CD14-positive monocyte (primary cell): ENCODE measurements at regions not wholly inside any gene's neighbourhood (a gene's known extent, or its start where the extent isn't known, plus 50 kb on each side); places are given as distances from the start of the nearest gene placed in this dataset.

Experiments
- DNase-seq, 3 donors: peaks; one replicate each; pipeline ENCODE4 v3.0.0-alpha.2; 2011 to 2022
- H2AFZ ChIP-seq: 2 replicates; pipeline ENCODE4 v1.6.0; 2012; ENCODE audit warnings: mild to moderate bottlenecking, low read depth, low read length, inconsistent platforms; ENCODE audit not compliant: insufficient read depth, poor library complexity, severe bottlenecking
- H3K27ac ChIP-seq, 2 donors: 1 replicate in 1 of 2; 2 replicates in 1 of 2; pipeline ENCODE4 v1.5.1; 2012 to 2013; ENCODE audit warnings: low read length in 2 of 2, control low read depth in 1 of 2, inconsistent platforms in 1 of 2, low read depth in 1 of 2, mild to moderate bottlenecking in 1 of 2
- H3K27me3 ChIP-seq, 2 donors: one replicate each; pipeline versions ENCODE4 v1.6.0 to v1.6.1; 2011 to 2013; ENCODE audit warnings: low read length in 2 of 2; ENCODE audit not compliant: control insufficient read depth in 2 of 2, insufficient read depth in 2 of 2
- H3K36me3 ChIP-seq, 2 donors: replicated peaks in 1 of 2; 1 replicate in 1 of 2; 2 replicates in 1 of 2; pipeline versions ENCODE4 v1.5.1 to v1.6.1; 2012 to 2013; ENCODE audit warnings: low read length in 2 of 2, control low read depth in 1 of 2, inconsistent platforms in 1 of 2, mild to moderate bottlenecking in 1 of 2; ENCODE audit not compliant: insufficient read depth in 2 of 2, control insufficient read depth in 1 of 2
- H3K4me1 ChIP-seq, 2 donors: 1 replicate in 1 of 2; 2 replicates in 1 of 2; pipeline versions ENCODE4 v1.5.1 to v1.6.1; 2012 to 2013; ENCODE audit warnings: low read length in 2 of 2, control low read depth in 1 of 2, inconsistent platforms in 1 of 2, mild to moderate bottlenecking in 1 of 2, moderate library complexity in 1 of 2; ENCODE audit not compliant: insufficient read depth in 2 of 2, control insufficient read depth in 1 of 2
- H3K4me2 ChIP-seq: replicated peaks from 2 replicates; pipeline ENCODE3; 2012; ENCODE audit warnings: low read length, moderate library complexity, mild to moderate bottlenecking; ENCODE audit not compliant: poor library complexity, severe bottlenecking; ENCODE audit errors: extremely low read depth
- H3K4me3 ChIP-seq, 3 experiments: fragments of 200-600 bp in 1 of 3; sonication (generic) in 1 of 3; replicated peaks in 1 of 3; 1 replicate in 2 of 3; 2 replicates in 1 of 3; pipeline ENCODE4 v1.5.1; 2011 to 2013; ENCODE audit warnings: low read length in 3 of 3, mild to moderate bottlenecking in 3 of 3, control low read depth in 2 of 3, low read depth in 2 of 3, inconsistent platforms in 1 of 3, moderate library complexity in 1 of 3
- H3K79me2 ChIP-seq: 2 replicates; pipeline ENCODE4 v1.6.0; 2012; ENCODE audit warnings: mild to moderate bottlenecking, control low read depth, inconsistent platforms, low read length, moderate library complexity; ENCODE audit not compliant: insufficient read depth
- H3K9ac ChIP-seq: 2 replicates; pipeline ENCODE4 v1.6.0; 2017; ENCODE audit warnings: low read length, mild to moderate bottlenecking; ENCODE audit not compliant: insufficient read depth, poor library complexity, severe bottlenecking
- H3K9me3 ChIP-seq, 2 donors: replicated peaks in 1 of 2; 1 replicate in 1 of 2; 2 replicates in 1 of 2; pipeline versions ENCODE4 v1.5.1 to v1.6.1; 2012 to 2013; ENCODE audit warnings: low read length in 2 of 2, control low read depth in 1 of 2; ENCODE audit not compliant: control insufficient read depth in 1 of 2, insufficient read depth in 1 of 2
- H4K20me1 ChIP-seq: 2 replicates; pipeline ENCODE4 v1.6.0; 2012; ENCODE audit warnings: mild to moderate bottlenecking, low read length, control low read depth, moderate library complexity; ENCODE audit not compliant: insufficient read depth
- H3K27ac Mint-ChIP-seq, 7 donors: one replicate each; pipeline ENCODE4 v1.8.0; 2020; ENCODE audit warnings: mild to moderate bottlenecking in 7 of 7, mixed read lengths in 7 of 7, moderate library complexity in 6 of 7, inconsistent platforms in 2 of 7
- H3K27me3 Mint-ChIP-seq, 3 donors: one replicate each; pipeline ENCODE4 v1.8.0; 2021 to 2022; ENCODE audit warnings: low read depth in 3 of 3, mild to moderate bottlenecking in 3 of 3, mixed read lengths in 3 of 3, moderate library complexity in 3 of 3, inconsistent platforms in 1 of 3
- H3K36me3 Mint-ChIP-seq, 2 donors: one replicate each; pipeline ENCODE4 v1.8.0; 2020; ENCODE audit warnings: mixed read lengths in 2 of 2, inconsistent platforms in 1 of 2, mild to moderate bottlenecking in 1 of 2
- H3K4me1 Mint-ChIP-seq: one replicate; pipeline ENCODE4 v1.8.0; 2020; ENCODE audit warnings: mild to moderate bottlenecking, mixed read lengths
- H3K4me3 Mint-ChIP-seq, 2 donors: one replicate each; pipeline ENCODE4 v1.8.0; 2020; ENCODE audit warnings: mild to moderate bottlenecking in 2 of 2, mixed read lengths in 2 of 2, moderate library complexity in 1 of 2
- H3K9me3 Mint-ChIP-seq, 7 donors: one replicate each; pipeline ENCODE4 v1.8.0; 2020 to 2022; ENCODE audit warnings: mixed read lengths in 7 of 7, mild to moderate bottlenecking in 6 of 7, moderate library complexity in 6 of 7, inconsistent platforms in 2 of 7
- WGBS: methylation state at CpG from one replicate; pipeline ENCODE4 v1.1.5; 2013; ENCODE audit warnings: missing lambda C conversion rate; ENCODE audit not compliant: insufficient coverage; 5-methylcytosine and 5-hydroxymethylcytosine counted together
- intact Hi-C, 2 donors: fragments of 100-400 bp; cut with micrococcal nuclease; formaldehyde crosslinking; loops; one replicate each; pipeline versions ENCODE4 v1.15.0 to v1.15.1; 2023
- TF ChIP-seq, protein P1 (sequence below): fragments of 200-600 bp; IDR thresholded peaks from one replicate; pipeline ENCODE4 v1.8.0; 2022; ENCODE audit warnings: antibody characterized with exemption, mild to moderate bottlenecking

DNA sequence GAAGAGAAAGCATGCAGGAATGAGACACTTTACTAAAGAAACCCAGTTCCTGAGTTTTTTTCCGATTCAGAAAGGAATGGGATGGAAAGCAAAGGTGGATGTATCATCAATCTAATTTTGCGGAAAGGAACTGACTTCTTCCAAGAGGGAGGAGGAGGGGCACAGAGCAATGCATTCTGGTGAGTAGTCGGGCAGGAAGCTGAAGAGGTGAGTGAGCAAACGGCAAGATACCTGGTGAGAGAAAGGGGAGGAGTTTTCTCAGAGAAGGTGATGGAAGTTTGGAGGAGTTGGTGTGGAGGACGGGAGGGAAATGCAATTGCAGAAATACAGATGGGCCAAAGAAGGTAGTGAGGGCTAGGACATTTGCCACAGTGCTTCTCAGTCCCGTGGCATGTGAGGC is 713.2 kb downstream of the KCNJ2 start:
- H3K4me1 Mint-ChIP-seq = no peaks in the 10 kb centered on the region
- Histone ChIP-seq H3K4me1 (no peaks in the 10 kb centered on the region), H3K36me3 (no peaks in the 10 kb centered on the region), H3K9ac (no peak overlapping the region), H3K9me3 (peaks cover 0 to 2% of the 10 kb centered on the region in 2 donors), H2AFZ (no peak overlapping the region), H3K27ac (no peak overlapping the region), H4K20me1 (no peaks in the 10 kb centered on the region), H3K79me2 (no peaks in the 10 kb centered on the region), H3K4me2 (no peak overlapping the region), H3K27me3 (no peaks in the 10 kb centered on the region), H3K4me3 (no peak overlapping the region)
- H3K27me3 Mint-ChIP-seq = no peaks in the 10 kb centered on the region
- intact Hi-C loops = no loop called here
- no peaks in the 10 kb centered on the region for H3K36me3 Mint-ChIP-seq
- WGBS = 83% methylated on average over 5 of the region's 6 CpGs
- no peak overlapping the region for H3K4me3 Mint-ChIP-seq
- peaks cover 0 to 4% (median 3%) of the 10 kb centered on the region in 7 donors for H3K9me3 Mint-ChIP-seq
- no peak for DNase-seq
- TF ChIP-seq, protein P1, sequence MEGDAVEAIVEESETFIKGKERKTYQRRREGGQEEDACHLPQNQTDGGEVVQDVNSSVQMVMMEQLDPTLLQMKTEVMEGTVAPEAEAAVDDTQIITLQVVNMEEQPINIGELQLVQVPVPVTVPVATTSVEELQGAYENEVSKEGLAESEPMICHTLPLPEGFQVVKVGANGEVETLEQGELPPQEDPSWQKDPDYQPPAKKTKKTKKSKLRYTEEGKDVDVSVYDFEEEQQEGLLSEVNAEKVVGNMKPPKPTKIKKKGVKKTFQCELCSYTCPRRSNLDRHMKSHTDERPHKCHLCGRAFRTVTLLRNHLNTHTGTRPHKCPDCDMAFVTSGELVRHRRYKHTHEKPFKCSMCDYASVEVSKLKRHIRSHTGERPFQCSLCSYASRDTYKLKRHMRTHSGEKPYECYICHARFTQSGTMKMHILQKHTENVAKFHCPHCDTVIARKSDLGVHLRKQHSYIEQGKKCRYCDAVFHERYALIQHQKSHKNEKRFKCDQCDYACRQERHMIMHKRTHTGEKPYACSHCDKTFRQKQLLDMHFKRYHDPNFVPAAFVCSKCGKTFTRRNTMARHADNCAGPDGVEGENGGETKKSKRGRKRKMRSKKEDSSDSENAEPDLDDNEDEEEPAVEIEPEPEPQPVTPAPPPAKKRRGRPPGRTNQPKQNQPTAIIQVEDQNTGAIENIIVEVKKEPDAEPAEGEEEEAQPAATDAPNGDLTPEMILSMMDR = no peak
- no peak overlapping the region for H3K27ac Mint-ChIP-seq

DNA sequence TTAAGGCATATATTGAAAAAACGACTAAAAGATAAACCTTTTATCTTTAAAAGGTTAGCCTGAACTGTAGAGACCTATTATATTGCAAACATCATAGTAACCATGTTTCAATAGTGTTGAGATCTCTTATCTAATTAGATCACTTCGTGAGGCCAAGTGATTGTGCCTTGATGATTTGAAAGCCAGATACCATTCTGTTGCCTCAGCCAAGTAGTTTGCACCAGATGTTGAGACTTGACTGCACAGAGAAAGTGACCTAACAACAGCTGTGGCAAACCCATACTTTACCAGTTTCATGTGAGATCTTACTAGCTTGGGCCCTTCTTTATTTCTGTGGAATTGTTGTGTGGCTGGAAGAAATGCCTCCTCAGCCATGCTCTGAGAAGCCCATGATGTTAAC is 717.3 kb downstream of the KCNJ2 start:
- Mint-ChIP-seq H3K4me1 (no peaks in the 10 kb centered on the region), H3K27ac (no peak overlapping the region), H3K4me3 (no peak overlapping the region), H3K27me3 (peaks cover 0 to 3% (median 0%) of the 10 kb centered on the region in 3 donors), H3K9me3 (peaks cover 0 to 6% (median 3%) of the 10 kb centered on the region in 7 donors), H3K36me3 (no peaks in the 10 kb centered on the region)
- no CpG with 5 or more reads among the region's 2 CpGs for WGBS
- H3K27ac ChIP-seq = no peak overlapping the region
- DNase-seq = no peak
- TF ChIP-seq, protein P1 = no peak
- H3K27me3 ChIP-seq = no peaks in the 10 kb centered on the region
- H3K4me1 ChIP-seq = no peaks in the 10 kb centered on the region
- H3K4me2 ChIP-seq = no peak overlapping the region
- no peaks in the 10 kb centered on the region for H4K20me1 ChIP-seq
- no peak overlapping the region for H3K9ac ChIP-seq
- H2AFZ ChIP-seq = no peak overlapping the region
- intact Hi-C loops = no loop called here
- H3K36me3 ChIP-seq = no peaks in the 10 kb centered on the region
- H3K4me3 ChIP-seq = no peak overlapping the region
- peaks cover 0 to 2% of the 10 kb centered on the region in 2 donors for H3K9me3 ChIP-seq
- H3K79me2 ChIP-seq = no peaks in the 10 kb centered on the region
